GM12878 (cell line): ENCODE measurements at regions not wholly inside any gene's neighbourhood (a gene's known extent, or its start where the extent isn't known, plus 50 kb on each side); places are given as distances from the start of the nearest gene placed in this dataset.

Source experiments
- ATAC-seq: fragments of 200-7000 bp; cut with Tn5 transposase; 3 replicates; pipeline ENCODE4 v1.9.1; 2020; ENCODE audit warnings: mild to moderate bottlenecking, moderate library complexity
- BruUV-seq: library from RNA; stranded (reverse); fragments of 400-500 nt; replicated peaks from 2 replicates; lab custom pipeline; 2021; lab: Mats Ljungman, UMichigan
- CTCF ChIA-PET: fragments of 300-600 bp; sonication (Branson Sonifier 250); formaldehyde crosslinking; extraction: SDS; loops from one replicate; lab custom pipeline; 2021; ENCODE audit warnings: inconsistent platforms; lab: Yijun Ruan, JAX
- POLR2A ChIA-PET: fragments of 350-600 bp; formaldehyde crosslinking; extraction: SDS; loops from one replicate; lab custom pipeline; 2021; ENCODE audit warnings: inconsistent platforms; lab: Charles Lee
- RAD21 ChIA-PET: fragments of 300-600 bp; sonication (Branson Sonifier 250); formaldehyde crosslinking; loops from one replicate; lab custom pipeline; 2023; ENCODE audit warnings: antibody characterized with exemption; ENCODE audit not compliant: unreplicated experiment; lab: Charles Lee
- SMC1A ChIA-PET: fragments of 300-600 bp; sonication (Branson Sonifier 250); formaldehyde crosslinking; loops from one replicate; lab custom pipeline; 2023; ENCODE audit not compliant: unreplicated experiment, uncharacterized antibody; lab: Charles Lee
- DNase-seq: peaks from one replicate; pipeline ENCODE4 v3.0.0-alpha.2; 2011; ENCODE audit warnings: low read depth, low spot score
- FAIRE-seq: peaks from 3 replicates; lab custom pipeline; 2011; peaks lifted over from hg19 to GRCh38; lab: Jason Lieb, UNC
- H2AFZ ChIP-seq: 2 replicates; pipeline ENCODE4 v1.6.0; 2011; ENCODE audit warnings: low read depth, low read length, control low read depth; ENCODE audit not compliant: control insufficient read depth
- H3K27ac ChIP-seq: 2 replicates; pipeline ENCODE4 v1.5.1; 2011; ENCODE audit warnings: control low read depth; ENCODE audit not compliant: control insufficient read depth, insufficient read depth
- H3K27me3 ChIP-seq, 2 experiments: replicated peaks in 1 of 2; 2 replicates each; pipeline versions ENCODE4 v1.6.0 to v1.6.1; 2011; ENCODE audit warnings: low read length in 1 of 2; ENCODE audit not compliant: control insufficient read depth in 2 of 2, insufficient read depth in 2 of 2
- H3K36me3 ChIP-seq, 2 experiments: 2 replicates each; pipeline ENCODE4 v1.5.1; 2011; ENCODE audit warnings: low read length in 1 of 2; ENCODE audit not compliant: control insufficient read depth in 2 of 2, insufficient read depth in 2 of 2
- H3K4me1 ChIP-seq: 2 replicates; pipeline ENCODE4 v1.6.1; 2011; ENCODE audit warnings: mild to moderate bottlenecking, low read length, moderate library complexity, mixed read lengths; ENCODE audit not compliant: control insufficient read depth, insufficient read depth
- H3K4me2 ChIP-seq: 2 replicates; pipeline ENCODE4 v1.6.0; 2011; ENCODE audit warnings: control low read depth; ENCODE audit not compliant: control insufficient read depth, insufficient read depth
- H3K4me3 ChIP-seq: fragments of 200-600 bp; sonication (generic); 2 replicates; pipeline ENCODE4 v1.5.1; 2016
- H3K79me2 ChIP-seq: 2 replicates; pipeline ENCODE4 v1.6.0; 2011; ENCODE audit warnings: low read length; ENCODE audit not compliant: control insufficient read depth, insufficient read depth
- H3K9ac ChIP-seq: 2 replicates; pipeline ENCODE4 v1.8.0; 2011; ENCODE audit warnings: low read length, control low read depth, mixed read lengths; ENCODE audit not compliant: control insufficient read depth, insufficient read depth
- H3K9me3 ChIP-seq: replicated peaks from 3 replicates; pipeline ENCODE4 v1.5.1; 2011; ENCODE audit warnings: mild to moderate bottlenecking, low read length; ENCODE audit not compliant: control insufficient read depth, insufficient read depth
- H4K20me1 ChIP-seq: 2 replicates; pipeline ENCODE4 v1.6.0; 2011; ENCODE audit not compliant: control insufficient read depth, insufficient read depth
- CEBPB ChIP-seq, 2 experiments: fragments of 150-350 bp in 1 of 2; IDR thresholded peaks; 2 replicates each; pipeline ENCODE4 v1.6.1; 2012 to 2014; ENCODE audit warnings: low read depth in 2 of 2, low read length in 2 of 2, borderline replicate concordance in 1 of 2, inconsistent platforms in 1 of 2
- CREM ChIP-seq: IDR thresholded peaks from 2 replicates; pipeline ENCODE4 v1.6.1; 2014; ENCODE audit warnings: antibody characterized with exemption, low read depth
- EED ChIP-seq: sonication (generic); IDR thresholded peaks from 2 replicates; pipeline ENCODE4 v1.6.1; 2016; ENCODE audit warnings: antibody characterized with exemption, low read depth
- GABPA ChIP-seq: IDR thresholded peaks from 2 replicates; pipeline ENCODE4 v1.6.1; 2014; ENCODE audit warnings: antibody characterized with exemption, low read depth, mild to moderate bottlenecking, inconsistent platforms
- MTA2 ChIP-seq: fragments of 450-650 bp; IDR thresholded peaks from 2 replicates; pipeline ENCODE4 v1.6.1; 2016; ENCODE audit warnings: low read depth, mild to moderate bottlenecking, moderate library complexity
- ZZZ3 ChIP-seq: IDR thresholded peaks from 2 replicates; pipeline ENCODE4 v1.6.1; 2011; ENCODE audit warnings: low read depth; ENCODE audit not compliant: control insufficient read depth, insufficient read length
- WGBS: methylation state at CpG from one replicate; pipeline ENCODE4 v1.1.6; 2016; ENCODE audit warnings: low lambda C conversion rate; ENCODE audit not compliant: insufficient replicate concordance, insufficient coverage; ENCODE audit errors: missing lambda C conversion rate; 5-methylcytosine and 5-hydroxymethylcytosine counted together
- in situ Hi-C: fragments of 300-500 bp; cut with MboI; formaldehyde crosslinking; loops from 9 replicates; pipeline ENCODE4 v1.14.3; 2018; ENCODE audit warnings: mixed read lengths
- intact Hi-C: fragments of 100-400 bp; cut with micrococcal nuclease; formaldehyde crosslinking; loops from one replicate; pipeline ENCODE4 v1.14.2; 2022; ENCODE audit not compliant: unreplicated experiment
- TF ChIP-seq, protein P1 (sequence below): fragments of 450-650 bp; IDR thresholded peaks from 2 replicates; pipeline ENCODE4 v1.6.1; 2017; ENCODE audit warnings: antibody characterized with exemption, mild to moderate bottlenecking, moderate library complexity
- TF ChIP-seq, protein P2 (sequence below): fragments of 450-650 bp; IDR thresholded peaks from 2 replicates; pipeline ENCODE4 v1.6.1; 2017; ENCODE audit warnings: mild to moderate bottlenecking, moderate library complexity
- TF ChIP-seq, protein P3 (sequence below): fragments of 450-650 bp; IDR thresholded peaks from 2 replicates; pipeline ENCODE4 v1.6.1; 2017; ENCODE audit warnings: borderline replicate concordance
- TF ChIP-seq, protein P4 (sequence below): fragments of 450-650 bp; formaldehyde crosslinking; IDR thresholded peaks from 2 replicates; pipeline ENCODE4 v1.4.0; 2022; ENCODE audit warnings: mild to moderate bottlenecking, moderate library complexity
- TF ChIP-seq, protein P5 (sequence below): fragments of 450-650 bp; IDR thresholded peaks from 2 replicates; pipeline ENCODE4 v1.6.1; 2016; ENCODE audit warnings: mild to moderate bottlenecking

DNA sequence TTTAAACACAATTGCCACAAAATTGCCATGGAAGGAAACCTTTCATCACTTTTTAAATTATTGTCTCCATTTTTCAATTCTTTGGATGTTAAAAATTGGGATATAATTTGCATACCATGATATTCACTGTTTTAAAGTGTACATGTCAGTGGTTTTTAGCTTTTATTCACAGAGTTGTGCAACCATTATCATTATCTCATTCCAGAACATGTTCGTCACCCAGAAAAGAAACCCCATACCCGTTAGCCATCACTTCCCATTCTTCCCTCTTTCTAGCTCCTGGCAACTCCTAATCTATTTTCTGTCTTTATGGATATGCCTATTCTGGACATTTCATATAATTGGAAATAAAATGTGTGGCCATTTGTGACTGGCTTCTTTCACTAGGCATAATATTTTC lies 260.3 kb upstream of the FERD3L start:
- TF ChIP-seq, protein P1, sequence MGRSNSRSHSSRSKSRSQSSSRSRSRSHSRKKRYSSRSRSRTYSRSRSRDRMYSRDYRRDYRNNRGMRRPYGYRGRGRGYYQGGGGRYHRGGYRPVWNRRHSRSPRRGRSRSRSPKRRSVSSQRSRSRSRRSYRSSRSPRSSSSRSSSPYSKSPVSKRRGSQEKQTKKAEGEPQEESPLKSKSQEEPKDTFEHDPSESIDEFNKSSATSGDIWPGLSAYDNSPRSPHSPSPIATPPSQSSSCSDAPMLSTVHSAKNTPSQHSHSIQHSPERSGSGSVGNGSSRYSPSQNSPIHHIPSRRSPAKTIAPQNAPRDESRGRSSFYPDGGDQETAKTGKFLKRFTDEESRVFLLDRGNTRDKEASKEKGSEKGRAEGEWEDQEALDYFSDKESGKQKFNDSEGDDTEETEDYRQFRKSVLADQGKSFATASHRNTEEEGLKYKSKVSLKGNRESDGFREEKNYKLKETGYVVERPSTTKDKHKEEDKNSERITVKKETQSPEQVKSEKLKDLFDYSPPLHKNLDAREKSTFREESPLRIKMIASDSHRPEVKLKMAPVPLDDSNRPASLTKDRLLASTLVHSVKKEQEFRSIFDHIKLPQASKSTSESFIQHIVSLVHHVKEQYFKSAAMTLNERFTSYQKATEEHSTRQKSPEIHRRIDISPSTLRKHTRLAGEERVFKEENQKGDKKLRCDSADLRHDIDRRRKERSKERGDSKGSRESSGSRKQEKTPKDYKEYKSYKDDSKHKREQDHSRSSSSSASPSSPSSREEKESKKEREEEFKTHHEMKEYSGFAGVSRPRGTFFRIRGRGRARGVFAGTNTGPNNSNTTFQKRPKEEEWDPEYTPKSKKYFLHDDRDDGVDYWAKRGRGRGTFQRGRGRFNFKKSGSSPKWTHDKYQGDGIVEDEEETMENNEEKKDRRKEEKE: no peak
- TF ChIP-seq CREM (no peak), MTA2 (no peak), CEBPB (IDR thresholded peaks at IDR 0.05; ENCODE audit: borderline replicate concordance in 1 of 2, low read depth in 2 of 2, low read length in 2 of 2) (no peak), GABPA (no peak), ZZZ3 (no peak), EED (no peak)
- TF ChIP-seq, protein P2, sequence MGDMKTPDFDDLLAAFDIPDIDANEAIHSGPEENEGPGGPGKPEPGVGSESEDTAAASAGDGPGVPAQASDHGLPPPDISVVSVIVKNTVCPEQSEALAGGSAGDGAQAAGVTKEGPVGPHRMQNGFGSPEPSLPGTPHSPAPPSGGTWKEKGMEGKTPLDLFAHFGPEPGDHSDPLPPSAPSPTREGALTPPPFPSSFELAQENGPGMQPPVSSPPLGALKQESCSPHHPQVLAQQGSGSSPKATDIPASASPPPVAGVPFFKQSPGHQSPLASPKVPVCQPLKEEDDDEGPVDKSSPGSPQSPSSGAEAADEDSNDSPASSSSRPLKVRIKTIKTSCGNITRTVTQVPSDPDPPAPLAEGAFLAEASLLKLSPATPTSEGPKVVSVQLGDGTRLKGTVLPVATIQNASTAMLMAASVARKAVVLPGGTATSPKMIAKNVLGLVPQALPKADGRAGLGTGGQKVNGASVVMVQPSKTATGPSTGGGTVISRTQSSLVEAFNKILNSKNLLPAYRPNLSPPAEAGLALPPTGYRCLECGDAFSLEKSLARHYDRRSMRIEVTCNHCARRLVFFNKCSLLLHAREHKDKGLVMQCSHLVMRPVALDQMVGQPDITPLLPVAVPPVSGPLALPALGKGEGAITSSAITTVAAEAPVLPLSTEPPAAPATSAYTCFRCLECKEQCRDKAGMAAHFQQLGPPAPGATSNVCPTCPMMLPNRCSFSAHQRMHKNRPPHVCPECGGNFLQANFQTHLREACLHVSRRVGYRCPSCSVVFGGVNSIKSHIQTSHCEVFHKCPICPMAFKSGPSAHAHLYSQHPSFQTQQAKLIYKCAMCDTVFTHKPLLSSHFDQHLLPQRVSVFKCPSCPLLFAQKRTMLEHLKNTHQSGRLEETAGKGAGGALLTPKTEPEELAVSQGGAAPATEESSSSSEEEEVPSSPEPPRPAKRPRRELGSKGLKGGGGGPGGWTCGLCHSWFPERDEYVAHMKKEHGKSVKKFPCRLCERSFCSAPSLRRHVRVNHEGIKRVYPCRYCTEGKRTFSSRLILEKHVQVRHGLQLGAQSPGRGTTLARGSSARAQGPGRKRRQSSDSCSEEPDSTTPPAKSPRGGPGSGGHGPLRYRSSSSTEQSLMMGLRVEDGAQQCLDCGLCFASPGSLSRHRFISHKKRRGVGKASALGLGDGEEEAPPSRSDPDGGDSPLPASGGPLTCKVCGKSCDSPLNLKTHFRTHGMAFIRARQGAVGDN: no peak
- TF ChIP-seq, protein P3, sequence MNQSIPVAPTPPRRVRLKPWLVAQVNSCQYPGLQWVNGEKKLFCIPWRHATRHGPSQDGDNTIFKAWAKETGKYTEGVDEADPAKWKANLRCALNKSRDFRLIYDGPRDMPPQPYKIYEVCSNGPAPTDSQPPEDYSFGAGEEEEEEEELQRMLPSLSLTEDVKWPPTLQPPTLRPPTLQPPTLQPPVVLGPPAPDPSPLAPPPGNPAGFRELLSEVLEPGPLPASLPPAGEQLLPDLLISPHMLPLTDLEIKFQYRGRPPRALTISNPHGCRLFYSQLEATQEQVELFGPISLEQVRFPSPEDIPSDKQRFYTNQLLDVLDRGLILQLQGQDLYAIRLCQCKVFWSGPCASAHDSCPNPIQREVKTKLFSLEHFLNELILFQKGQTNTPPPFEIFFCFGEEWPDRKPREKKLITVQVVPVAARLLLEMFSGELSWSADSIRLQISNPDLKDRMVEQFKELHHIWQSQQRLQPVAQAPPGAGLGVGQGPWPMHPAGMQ: no peak
- TF ChIP-seq, protein P4, sequence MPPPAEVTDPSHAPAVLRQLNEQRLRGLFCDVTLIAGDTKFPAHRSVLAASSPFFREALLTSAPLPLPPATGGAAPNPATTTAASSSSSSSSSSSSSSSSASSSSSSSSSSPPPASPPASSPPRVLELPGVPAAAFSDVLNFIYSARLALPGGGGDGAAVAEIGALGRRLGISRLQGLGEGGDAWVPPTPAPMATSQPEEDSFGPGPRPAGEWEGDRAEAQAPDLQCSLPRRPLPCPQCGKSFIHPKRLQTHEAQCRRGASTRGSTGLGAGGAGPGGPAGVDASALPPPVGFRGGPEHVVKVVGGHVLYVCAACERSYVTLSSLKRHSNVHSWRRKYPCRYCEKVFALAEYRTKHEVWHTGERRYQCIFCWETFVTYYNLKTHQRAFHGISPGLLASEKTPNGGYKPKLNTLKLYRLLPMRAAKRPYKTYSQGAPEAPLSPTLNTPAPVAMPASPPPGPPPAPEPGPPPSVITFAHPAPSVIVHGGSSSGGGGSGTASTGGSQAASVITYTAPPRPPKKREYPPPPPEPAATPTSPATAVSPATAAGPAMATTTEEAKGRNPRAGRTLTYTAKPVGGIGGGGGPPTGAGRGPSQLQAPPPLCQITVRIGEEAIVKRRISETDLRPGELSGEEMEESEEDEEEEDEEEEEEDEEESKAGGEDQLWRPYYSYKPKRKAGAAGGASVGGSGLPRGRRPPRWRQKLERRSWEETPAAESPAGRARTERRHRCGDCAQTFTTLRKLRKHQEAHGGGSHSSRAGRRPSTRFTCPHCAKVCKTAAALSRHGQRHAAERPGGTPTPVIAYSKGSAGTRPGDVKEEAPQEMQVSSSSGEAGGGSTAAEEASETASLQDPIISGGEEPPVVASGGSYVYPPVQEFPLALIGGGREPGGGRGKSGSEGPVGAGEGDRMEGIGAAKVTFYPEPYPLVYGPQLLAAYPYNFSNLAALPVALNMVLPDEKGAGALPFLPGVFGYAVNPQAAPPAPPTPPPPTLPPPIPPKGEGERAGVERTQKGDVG (CRISPR knock-in tag): no peak
- TF ChIP-seq, protein P5, sequence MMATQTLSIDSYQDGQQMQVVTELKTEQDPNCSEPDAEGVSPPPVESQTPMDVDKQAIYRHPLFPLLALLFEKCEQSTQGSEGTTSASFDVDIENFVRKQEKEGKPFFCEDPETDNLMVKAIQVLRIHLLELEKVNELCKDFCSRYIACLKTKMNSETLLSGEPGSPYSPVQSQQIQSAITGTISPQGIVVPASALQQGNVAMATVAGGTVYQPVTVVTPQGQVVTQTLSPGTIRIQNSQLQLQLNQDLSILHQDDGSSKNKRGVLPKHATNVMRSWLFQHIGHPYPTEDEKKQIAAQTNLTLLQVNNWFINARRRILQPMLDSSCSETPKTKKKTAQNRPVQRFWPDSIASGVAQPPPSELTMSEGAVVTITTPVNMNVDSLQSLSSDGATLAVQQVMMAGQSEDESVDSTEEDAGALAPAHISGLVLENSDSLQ: no peak
- no TSS peak for BruUV-seq
- RAD21 ChIA-PET: no interaction called here
- SMC1A ChIA-PET: no interaction called here
- H3K27me3 ChIP-seq: no peaks in the 10 kb centered on the region
- no peaks in the 10 kb centered on the region for H3K9me3 ChIP-seq
- intact Hi-C loops: no loop called here
- H3K4me1 ChIP-seq: no peaks in the 10 kb centered on the region
- H4K20me1 ChIP-seq: no peaks in the 10 kb centered on the region
- H3K4me2 ChIP-seq: no peak overlapping the region
- H3K4me3 ChIP-seq: no peak overlapping the region
- ATAC-seq: no peak
- CTCF ChIA-PET: interaction anchor here (1.3 kb wide), 1 partner anchor 8 kb away, joined by 3 read pairs; no protein-coding TSS in a partner anchor
- WGBS: 27% methylated on average over 2 of the region's 2 CpGs
- no peaks in the 10 kb centered on the region for H3K36me3 ChIP-seq
- no peak overlapping the region for H3K27ac ChIP-seq
- in situ Hi-C loops: no loop called here
- DNase-seq: no peak
- no peaks in the 10 kb centered on the region for H3K79me2 ChIP-seq
- H2AFZ ChIP-seq: no peak overlapping the region
- POLR2A ChIA-PET: no interaction called here
- no peak overlapping the region for H3K9ac ChIP-seq
- no peak for FAIRE-seq
